ENCODE measurements at regions not wholly inside any gene's neighbourhood (a gene's known extent, or its start where the extent isn't known, plus 50 kb on each side); places are given as distances from the start of the nearest gene placed in this dataset.

- no peak for TF ChIP-seq CTCF (conservative IDR thresholded peaks at IDR 0.05; ENCODE audit: low read length)
Observed at GRCh38 chr20:60628749-60629148, 623.3 kb upstream of the CDH4 start.

GRCh38 chr20:60629206-60629605, 622.9 kb upstream of the CDH4 start:
- DNase-seq (ENCODE audit: low read depth), result no peak
- no peak overlapping the region for H3K4me3 ChIP-seq (ENCODE audit: low read length)
- TF ChIP-seq CTCF (conservative IDR thresholded peaks at IDR 0.05; ENCODE audit: low read length), result no peak

More at GRCh38 chr20:60628749-60629148, 623.3 kb upstream of the CDH4 start:
- DNase-seq (ENCODE audit: low read depth), result no peak
- H3K4me3 ChIP-seq (ENCODE audit: low read length), result no peak overlapping the region

GRCh38 chr20:60630609-60631008, 621.5 kb upstream of the CDH4 start:
- TF ChIP-seq CTCF (conservative IDR thresholded peaks at IDR 0.05; ENCODE audit: low read length), result no peak
- DNase-seq (ENCODE audit: low read depth), result no peak
- H3K4me3 ChIP-seq (ENCODE audit: low read length), result no peak overlapping the region

GRCh38 chr20:60631585-60632287, 620.3 kb upstream of the CDH4 start:
- no peak overlapping the region for H3K4me3 ChIP-seq (ENCODE audit: low read length)
- TF ChIP-seq CTCF (conservative IDR thresholded peaks at IDR 0.05; ENCODE audit: low read length), result no peak

GRCh38 chr20:60632391-60633262, 619.4 kb upstream of the CDH4 start:
- H3K4me3 ChIP-seq (ENCODE audit: low read length), result no peak overlapping the region
- peak; percentile 61 for DNase-seq (ENCODE audit: low read depth)

More at GRCh38 chr20:60631585-60632287, 620.3 kb upstream of the CDH4 start:
- no peak for DNase-seq (ENCODE audit: low read depth)

GRCh38 chr20:60634491-60635172, 617.4 kb upstream of the CDH4 start:
- DNase-seq (ENCODE audit: low read depth), result no peak
- H3K4me3 ChIP-seq (ENCODE audit: low read length), result no peak overlapping the region
- TF ChIP-seq CTCF (conservative IDR thresholded peaks at IDR 0.05; ENCODE audit: low read length), result no peak

More at GRCh38 chr20:60632391-60633262, 619.4 kb upstream of the CDH4 start:
- no peak for TF ChIP-seq CTCF (conservative IDR thresholded peaks at IDR 0.05; ENCODE audit: low read length)

Data from AG10803 (cell line).